ENCODE measurements at regions not wholly inside any gene's neighbourhood (a gene's known extent, or its start where the extent isn't known, plus 50 kb on each side); places are given as distances from the start of the nearest gene placed in this dataset.
"Not testable (repeated sequence)": the region's sequence is repeated elsewhere in the genome, so short reads cannot be mapped to it uniquely, and the experiment has no call there.

DNA sequence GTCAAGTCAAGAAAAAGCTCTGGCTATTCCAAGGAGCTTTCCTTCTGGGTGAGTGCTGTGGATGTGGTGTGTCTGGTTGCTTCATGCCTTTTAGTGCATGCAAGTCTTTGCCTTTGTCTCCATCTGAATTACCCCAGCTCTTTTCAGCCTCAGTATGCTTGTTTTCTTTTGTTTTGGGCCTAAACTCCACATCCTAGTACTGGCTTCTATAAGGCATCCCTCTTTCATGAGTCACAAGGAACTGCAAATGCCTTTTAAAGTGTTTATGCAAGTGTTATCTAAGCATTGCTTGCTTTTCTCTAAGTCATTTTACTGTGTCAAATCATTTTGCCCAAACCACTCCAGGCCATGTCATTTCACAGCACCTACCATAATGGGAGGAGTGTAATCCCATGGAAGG lies 132.1 kb downstream of the PLCE1 start:
- no peak for DNase-seq (ENCODE audit: low read depth)

GRCh38 chr10:94129393-94130130 lies 135.8 kb downstream of the PLCE1 start:
- DNase-seq (ENCODE audit: low read depth): no peak

DNA sequence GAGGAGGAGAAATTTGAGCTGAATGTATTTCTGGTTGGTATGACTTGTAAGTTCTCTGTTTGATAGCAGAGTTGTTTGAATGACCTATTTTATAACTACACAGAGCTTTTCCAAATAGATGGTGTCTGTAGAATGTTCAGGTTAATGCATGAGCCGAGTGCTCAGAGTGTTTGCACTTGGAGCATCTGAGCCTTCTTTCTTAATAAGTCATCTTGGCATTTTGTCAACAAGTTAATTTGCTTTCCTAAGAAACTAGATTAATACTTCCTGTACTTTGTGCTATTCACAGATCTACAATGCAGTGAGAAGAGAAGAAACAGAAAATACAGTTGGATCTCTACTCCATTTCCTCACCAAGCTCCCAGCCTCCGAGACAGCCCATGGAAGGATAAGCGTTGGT lies 138.2 kb downstream of the PLCE1 start:
- no peak for DNase-seq (ENCODE audit: low read depth)

DNA sequence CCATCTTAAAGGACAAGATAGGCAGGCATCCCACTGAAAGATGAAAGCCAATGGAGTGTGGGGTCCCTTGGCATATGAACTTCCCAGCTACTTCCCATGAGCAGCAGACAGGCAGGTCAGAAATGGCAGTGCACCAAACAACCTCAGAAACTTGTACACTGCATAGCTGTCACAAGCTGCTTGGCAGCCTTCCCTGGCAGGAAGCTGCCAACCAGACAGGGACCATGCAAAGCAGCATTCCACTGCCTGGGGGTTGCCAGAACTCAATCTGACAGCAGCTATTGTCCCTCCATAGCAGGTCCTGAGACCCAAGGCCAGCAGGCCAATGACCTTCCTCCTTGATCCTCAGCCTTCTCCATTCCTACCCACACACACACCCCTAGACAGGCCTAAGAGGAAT lies 139.5 kb downstream of the PLCE1 start:
- no peak for DNase-seq (ENCODE audit: low read depth)

DNA sequence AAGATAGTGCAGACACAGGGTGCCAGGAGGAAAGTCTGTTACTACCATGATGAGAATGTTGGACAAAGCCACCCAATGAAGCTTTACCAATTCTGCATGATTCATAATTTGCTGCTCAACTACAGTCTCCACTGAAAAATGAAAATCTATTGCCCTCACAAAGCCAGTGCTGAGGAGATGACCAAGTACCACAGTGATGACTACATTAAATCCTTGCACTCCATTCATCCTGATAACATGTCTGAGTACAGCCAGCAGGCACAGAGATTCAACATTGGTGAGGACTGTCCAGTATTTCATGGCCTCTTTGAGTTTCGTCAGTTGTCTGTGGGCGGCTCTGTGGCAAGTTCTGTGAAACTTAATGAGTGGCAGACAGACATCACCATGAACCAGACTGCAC lies 144.0 kb downstream of the PLCE1 start:
- DNase-seq (ENCODE audit: low read depth): no peak

GRCh38 chr10:94138391-94138790 lies 144.7 kb downstream of the PLCE1 start:
- DNase-seq (ENCODE audit: low read depth): no peak

GRCh38 chr10:94143261-94143660 lies 149.5 kb downstream of the PLCE1 start:
- no peak for DNase-seq (ENCODE audit: low read depth)

DNA sequence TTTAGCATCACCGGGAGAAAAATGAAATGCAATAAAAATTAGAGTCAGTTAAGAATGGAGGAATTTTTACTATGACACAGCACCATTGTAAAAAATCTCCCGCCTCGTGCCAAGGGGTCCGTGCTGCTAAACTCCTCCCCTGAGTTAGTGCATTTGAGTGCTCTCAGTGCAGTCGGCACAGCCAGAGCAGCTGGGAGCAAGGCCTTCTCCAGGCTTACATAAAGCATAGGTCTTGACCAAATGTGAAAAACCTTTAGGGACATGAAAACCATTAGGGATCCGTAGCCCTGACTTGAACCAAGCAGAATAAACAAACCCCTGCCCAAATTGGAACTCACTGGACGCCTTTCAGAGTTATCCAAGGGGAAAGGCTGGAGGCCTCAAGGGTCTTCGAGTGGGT lies 152.6 kb downstream of the PLCE1 start:
- no peak for DNase-seq (ENCODE audit: low read depth)

DNA sequence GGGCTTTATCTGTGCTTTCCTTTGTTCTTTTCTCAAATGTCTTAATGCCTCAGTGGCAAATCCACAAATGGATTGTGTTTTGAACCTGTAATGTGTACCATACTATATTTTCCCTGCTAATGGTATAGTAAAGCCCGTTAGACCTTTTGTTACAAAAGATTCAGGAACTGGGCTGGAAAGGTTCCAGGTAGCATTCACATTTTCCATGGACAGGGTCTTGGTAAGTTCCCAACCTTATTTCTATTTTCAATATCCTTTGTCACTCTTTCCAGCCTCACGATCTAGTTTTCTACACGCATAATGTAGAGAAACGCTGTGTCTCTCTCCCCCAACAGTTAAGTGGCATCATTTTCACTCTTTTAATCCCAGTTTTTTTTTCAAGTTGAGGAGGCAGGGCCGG lies 153.0 kb downstream of the PLCE1 start:
- no peak for DNase-seq (ENCODE audit: low read depth)

DNA sequence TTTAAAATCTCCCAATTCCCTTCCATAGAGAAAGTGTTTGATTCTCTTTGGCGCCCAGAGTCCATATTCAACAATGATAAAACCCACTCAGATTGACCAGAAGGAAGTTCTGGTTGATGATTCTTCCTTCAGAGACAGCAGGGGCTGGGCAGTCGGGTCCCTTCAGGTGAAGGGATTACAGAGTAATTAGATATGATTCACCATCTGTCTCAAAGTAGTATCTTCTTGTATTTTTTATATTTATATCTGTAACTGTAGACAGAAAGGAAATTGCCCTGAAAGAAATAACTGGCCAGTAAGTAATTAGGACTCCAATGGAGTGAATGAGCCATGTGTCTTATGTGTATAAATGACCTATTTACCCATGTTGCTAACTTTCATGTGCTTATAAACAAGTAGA lies 156.0 kb downstream of the PLCE1 start:
- DNase-seq (ENCODE audit: low read depth): no peak

DNA sequence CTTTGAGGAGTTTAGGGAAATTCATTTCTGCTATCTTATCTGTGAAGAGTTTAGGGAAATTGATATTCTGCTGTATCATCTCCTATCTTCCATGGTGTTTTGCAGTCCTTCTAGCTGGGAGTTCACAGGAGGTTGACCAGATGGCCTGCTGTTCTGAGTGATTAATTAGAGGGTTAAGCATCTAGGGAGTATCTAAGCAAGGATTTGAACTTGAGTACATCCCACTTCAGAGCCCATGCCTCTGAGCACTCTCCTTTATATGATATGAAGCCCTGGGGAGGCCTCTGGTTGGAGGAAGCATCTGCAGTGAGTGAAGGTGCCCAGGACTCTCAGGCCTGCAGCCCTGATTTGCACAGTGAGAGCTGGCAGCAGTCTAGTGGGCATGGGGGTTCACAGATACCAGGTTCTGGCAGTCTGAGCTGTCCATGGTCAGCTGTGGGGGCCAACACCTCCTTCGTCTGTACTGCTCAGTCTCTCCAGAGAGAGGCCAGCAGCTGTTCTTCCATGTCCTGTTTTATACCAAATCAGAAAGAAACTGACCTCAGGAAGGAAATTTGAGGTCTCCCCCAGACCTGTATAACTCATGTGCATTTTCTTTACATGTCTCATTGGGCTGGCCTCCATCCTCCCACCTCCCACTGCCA lies 156.9 kb downstream of the PLCE1 start:
- DNase-seq (ENCODE audit: low read depth): no peak

DNA sequence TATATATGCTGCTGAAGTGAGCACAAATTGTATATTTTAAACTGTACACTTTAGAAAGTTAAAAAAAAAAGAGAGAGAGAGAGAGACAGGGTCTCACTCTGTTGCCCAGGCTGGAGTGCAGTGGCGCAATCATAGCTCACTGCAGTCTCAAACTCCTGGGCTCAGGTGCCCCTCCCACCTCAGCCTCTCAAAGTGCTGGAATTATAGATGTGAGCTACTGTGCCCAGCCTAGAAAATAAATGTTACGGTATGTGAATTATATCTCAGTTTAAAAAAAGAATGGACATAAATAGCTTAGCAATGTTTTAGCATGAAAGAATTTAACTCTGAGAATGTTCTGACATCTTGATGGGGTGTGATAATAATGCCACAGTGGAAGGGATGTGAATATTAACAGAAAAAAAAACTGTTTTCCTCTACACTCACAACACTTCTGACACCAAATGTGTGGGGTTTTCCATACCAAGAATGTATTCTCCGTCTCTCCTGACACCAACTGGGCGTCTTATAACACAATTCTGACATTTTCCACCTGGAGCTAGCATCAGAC lies 162.1 kb downstream of the PLCE1 start:
- DNase-seq (ENCODE audit: low read depth): no peak

GRCh38 chr10:94156453-94156852 lies 162.7 kb downstream of the PLCE1 start:
- no peak for DNase-seq (ENCODE audit: low read depth)

DNA sequence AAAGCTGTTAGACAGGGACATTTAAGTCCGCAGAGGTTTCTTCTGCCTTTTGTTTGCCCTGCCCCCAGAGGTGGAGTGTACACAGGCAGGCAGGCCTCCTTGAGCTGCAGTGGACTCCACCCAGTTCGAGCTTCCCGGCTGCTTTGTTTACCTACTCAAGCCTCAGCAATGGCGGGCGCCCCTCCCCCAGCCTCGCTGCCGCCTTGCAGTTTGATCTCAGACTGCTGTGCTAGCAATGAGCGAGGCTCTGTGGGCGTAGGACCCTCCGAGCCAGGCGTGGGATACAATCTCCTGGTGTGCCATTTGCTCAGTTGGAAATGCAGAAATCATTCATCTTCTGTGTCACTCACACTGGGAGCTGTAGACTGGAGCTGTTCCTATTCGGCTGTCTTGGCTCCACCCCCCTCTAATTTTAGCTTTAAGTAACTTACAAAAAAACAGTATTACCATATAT lies 171.5 kb downstream of the PLCE1 start:
- DNase-seq (ENCODE audit: low read depth): not testable (repeated sequence)

DNA sequence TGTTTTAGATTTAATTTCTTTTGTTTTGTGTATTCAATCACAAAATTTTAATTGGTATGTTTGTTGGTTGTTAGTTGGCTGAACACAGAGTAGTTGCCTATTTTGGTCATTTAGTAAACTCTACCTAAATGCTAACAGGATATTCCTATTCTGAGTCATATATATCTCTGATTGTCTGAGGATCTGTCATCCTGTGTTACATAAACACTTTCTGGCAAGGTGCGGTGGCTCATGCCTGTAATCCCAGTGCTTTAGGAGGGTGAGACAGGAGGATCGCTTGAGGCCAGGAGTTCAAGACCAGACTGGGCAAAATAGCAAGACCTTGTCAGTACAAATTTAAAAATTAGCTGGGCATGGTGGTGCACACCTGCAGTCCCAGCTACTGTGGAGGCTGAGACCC lies 178.6 kb downstream of the PLCE1 start:
- no peak for DNase-seq (ENCODE audit: low read depth)

DNA sequence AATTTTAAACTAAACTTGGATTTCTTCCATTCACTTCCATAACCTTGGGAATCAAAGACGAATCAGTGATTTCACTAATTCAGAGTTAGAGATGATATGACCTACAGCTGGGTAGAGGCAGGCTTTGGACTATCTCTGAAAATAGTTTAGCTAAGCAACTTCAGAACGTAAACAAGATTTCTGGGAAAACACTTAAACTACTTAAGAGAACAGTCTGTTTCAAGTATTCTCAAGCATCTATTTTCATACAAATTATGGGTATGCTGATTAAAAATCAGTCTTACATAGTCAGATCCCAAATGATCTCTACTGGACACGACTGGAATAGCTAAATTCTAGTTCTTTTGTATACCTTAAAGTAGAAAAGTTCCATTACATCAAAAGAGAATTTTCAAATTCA lies 179.9 kb downstream of the PLCE1 start:
- no peak for DNase-seq (ENCODE audit: low read depth)

DNA sequence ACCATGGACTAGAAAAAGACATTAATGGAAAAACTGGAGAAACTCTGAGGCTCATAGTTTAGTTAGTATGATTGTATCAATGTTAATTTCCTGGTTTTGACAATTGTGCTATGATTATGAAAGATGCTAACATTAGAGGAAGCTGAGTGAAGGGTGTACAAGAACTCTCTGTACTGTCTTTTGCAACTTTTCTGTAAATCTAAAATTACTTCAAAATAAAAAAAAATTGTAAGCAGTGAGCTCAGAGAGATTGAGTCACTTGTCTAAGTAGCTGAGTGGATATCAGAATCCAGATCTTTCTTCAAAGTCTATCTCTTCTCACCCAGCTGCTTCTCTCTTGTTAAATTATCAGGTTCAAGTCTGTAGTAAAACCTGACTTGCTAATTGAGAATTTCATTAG lies 181.1 kb downstream of the PLCE1 start:
- DNase-seq (ENCODE audit: low read depth): no peak

DNA sequence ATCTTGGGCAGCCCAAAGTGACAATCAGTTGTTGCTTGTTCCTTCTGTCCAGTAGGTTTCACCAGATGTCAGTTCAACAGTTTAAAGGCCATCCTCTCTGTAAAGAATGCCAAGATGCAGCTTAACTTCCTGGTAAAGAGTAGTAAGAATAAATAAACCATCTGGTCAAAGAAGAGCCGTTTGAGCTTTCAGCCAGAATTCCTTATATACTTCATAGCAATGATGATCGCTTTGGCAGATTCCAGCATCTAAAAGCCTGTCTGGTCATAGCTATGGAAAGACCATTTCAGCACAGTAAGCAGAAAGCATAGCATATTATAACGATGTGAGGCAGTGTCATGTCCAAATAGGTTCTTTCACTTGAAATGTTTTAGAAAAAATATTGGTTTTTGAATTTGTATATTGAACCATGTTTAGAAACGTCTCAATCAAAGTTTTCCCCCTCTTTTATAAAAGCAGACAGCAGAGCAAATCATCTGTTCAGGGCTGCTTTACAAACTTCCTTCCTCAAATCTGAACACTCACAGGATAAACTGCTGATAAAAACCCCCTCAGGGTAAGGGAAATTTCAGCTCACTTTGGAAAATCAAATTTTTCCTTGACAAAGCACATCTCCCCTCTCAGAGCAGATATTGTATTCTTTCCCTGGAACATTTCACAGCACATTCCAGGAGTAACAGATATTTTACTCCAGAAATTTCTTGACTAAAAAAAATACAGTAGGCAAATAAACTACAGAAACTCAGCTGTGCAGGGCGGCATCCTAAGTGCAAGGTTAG lies 184.1 kb downstream of the NOC3L start:
- DNase-seq (ENCODE audit: low read depth): no peak

- DNase-seq (ENCODE audit: low read depth): no peak
These were observed 182.2 kb downstream of the NOC3L start for GRCh38 chr10:94180576-94180975.

DNA sequence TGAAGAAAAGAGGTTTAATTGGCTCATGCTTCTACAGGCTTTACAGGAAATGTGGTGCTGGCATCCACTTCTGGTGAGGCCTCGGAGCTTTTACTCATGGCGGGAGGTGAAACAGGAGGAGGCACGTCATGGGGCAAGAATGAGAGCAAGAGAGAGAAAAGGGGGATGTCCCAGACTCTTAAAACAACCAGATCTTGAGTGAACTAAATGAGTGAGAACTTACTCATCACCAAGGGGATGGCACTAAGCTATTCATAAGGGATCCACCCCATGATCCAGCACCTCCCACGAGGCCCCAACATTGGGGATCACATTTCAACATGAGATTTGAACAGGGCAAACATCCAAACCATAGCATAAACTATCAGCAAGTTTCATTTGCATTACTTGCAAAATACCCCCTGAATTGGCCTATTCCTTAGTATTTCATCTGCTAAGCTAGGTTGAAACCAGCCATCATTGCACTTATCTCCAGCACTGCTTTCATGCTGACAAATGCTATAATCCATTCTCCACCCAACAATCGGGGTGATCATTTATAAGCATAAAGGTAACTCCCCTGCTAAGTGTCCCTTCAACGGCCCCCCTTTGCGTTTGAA lies 179.0 kb downstream of the NOC3L start:
- DNase-seq (ENCODE audit: low read depth): no peak

- DNase-seq (ENCODE audit: low read depth): no peak
These were observed 176.0 kb downstream of the NOC3L start for GRCh38 chr10:94186722-94187121.

- no peak for DNase-seq (ENCODE audit: low read depth)
These were observed 170.4 kb downstream of the NOC3L start for GRCh38 chr10:94192333-94192732.

Data from activated T-cell treated with anti-CD3 and anti-CD28 coated beads for 1 hour (primary cell).